ENCODE measurements at regions not wholly inside any gene's neighbourhood (a gene's known extent, or its start where the extent isn't known, plus 50 kb on each side); places are given as distances from the start of the nearest gene placed in this dataset.

DNA sequence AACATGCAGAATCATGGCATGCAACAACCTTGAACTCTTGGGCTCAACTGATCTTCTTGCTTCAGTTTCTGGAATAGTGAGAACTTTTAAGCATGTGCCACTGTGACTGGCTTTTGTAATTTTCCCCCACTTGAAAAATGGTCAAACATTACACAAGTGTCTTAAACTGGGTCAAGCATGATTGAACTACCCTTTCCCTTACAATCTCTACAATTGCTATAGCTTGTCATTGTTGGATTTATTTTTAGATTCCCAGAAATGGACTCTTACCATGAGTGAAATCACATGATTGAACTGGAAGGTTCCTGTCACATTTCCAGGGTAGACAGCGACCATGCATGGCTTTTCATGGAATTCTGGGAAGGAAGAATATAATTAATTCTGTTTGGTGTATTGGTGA is 102.2 kb upstream of the TUBA3C start:
- Histone ChIP-seq H3K4me1 (no peaks in the 10 kb centered on the region), H3K27me3 (no peaks in the 10 kb centered on the region), H3K36me3 (no peaks in the 10 kb centered on the region), H3K27ac (no peak overlapping the region), H3K4me3 (no peak overlapping the region), H3K9me3 (no peaks in the 10 kb centered on the region)
- intact Hi-C loops (cut with DNase I): no loop called here
- TF ChIP-seq POLR2A (IDR thresholded peaks at IDR 0.05) (no peak), CTCF (IDR thresholded peaks at IDR 0.05) (no peak), POLR2AphosphoS5 (IDR thresholded peaks at IDR 0.05; ENCODE audit: insufficient read depth in 1 of 2, low read depth in 1 of 2) (no peak)
- DNase-seq (ENCODE audit: extremely low spot score in 2 of 2): no peak

DNA sequence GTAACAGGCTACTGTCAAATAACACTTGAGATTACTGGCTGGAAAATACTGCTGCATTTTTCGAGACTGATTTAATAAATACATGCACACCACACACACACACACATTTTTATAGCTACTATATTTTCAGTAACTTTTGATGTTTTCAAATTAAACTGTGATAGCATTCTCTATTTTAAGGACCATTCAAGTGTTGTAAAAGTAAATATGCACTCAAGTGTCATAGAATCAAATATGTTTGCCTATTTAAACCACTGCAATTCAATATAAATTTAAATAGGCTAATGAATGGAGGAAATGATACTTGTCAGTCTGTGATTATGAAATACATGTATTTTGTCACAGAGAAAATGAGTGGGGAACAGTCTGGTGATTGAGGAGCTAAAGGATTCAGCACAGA is 86.7 kb upstream of the TUBA3C start:
- Histone ChIP-seq H3K36me3 (no peaks in the 10 kb centered on the region), H3K4me1 (no peaks in the 10 kb centered on the region), H3K27ac (no peak overlapping the region), H3K27me3 (no peaks in the 10 kb centered on the region), H3K9me3 (no peaks in the 10 kb centered on the region), H3K4me3 (no peak overlapping the region)
- intact Hi-C loops (cut with DNase I): no loop called here
- DNase-seq (ENCODE audit: extremely low spot score in 2 of 2): no peak
- TF ChIP-seq POLR2A (IDR thresholded peaks at IDR 0.05) (no peak), POLR2AphosphoS5 (IDR thresholded peaks at IDR 0.05; ENCODE audit: insufficient read depth in 1 of 2, low read depth in 1 of 2) (no peak), CTCF (IDR thresholded peaks at IDR 0.05) (no peak)

DNA sequence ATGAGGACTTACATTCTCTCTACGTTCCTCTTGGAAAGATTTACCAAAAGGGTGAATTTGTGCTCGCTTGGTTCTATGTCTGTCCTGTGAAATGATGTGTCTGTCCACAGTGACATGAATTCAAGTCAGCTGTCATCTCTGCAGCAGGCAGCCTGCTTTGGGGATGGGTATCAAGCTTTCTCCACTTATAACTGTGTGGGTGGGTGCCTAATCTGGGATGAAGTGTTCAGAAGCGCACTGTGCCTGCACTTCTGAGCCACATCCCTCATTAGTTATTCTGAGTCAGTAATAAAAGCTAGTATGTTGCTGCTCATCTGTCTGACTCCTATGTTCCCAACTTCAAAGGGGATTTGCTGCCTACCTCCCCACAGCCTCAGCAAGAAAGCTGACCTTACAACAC is 86.1 kb upstream of the TUBA3C start:
- H3K36me3 ChIP-seq: no peaks in the 10 kb centered on the region
- H3K27ac ChIP-seq: no peak overlapping the region
- no peak for DNase-seq (ENCODE audit: extremely low spot score in 2 of 2)
- TF ChIP-seq POLR2A (IDR thresholded peaks at IDR 0.05): no peak
- TF ChIP-seq CTCF (IDR thresholded peaks at IDR 0.05): no peak
- TF ChIP-seq POLR2AphosphoS5 (IDR thresholded peaks at IDR 0.05; ENCODE audit: insufficient read depth in 1 of 2, low read depth in 1 of 2): no peak
- H3K9me3 ChIP-seq: no peaks in the 10 kb centered on the region
- no peak overlapping the region for H3K4me3 ChIP-seq
- H3K4me1 ChIP-seq: no peaks in the 10 kb centered on the region
- intact Hi-C loops (cut with DNase I): no loop called here
- no peaks in the 10 kb centered on the region for H3K27me3 ChIP-seq

DNA sequence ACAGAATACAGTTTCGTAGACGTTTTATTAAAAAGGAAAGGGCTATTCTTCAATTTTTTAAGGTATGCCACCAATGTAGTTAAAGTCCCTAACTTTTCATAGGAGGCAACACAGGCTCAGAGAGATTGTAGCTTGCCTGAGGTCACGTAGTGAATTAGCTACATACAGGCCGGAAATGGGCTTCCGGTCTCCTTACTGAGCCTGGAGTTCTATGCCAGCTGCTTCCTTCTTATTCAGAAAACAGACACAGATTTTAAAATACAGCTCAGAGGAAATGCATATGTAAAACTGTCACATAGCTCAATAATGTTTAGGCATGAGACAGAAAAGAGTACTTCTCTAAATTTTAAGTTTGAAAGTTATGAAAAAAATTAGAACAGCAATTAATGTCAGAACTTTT is 85.4 kb upstream of the TUBA3C start:
- no peak for DNase-seq (ENCODE audit: extremely low spot score in 2 of 2)
- no peaks in the 10 kb centered on the region for H3K4me1 ChIP-seq
- intact Hi-C loops (cut with DNase I): no loop called here
- no peak overlapping the region for H3K27ac ChIP-seq
- no peak for TF ChIP-seq POLR2AphosphoS5 (IDR thresholded peaks at IDR 0.05; ENCODE audit: insufficient read depth in 1 of 2, low read depth in 1 of 2)
- TF ChIP-seq CTCF (IDR thresholded peaks at IDR 0.05): no peak
- no peak for TF ChIP-seq POLR2A (IDR thresholded peaks at IDR 0.05)
- H3K36me3 ChIP-seq: no peaks in the 10 kb centered on the region
- H3K4me3 ChIP-seq: no peak overlapping the region
- no peaks in the 10 kb centered on the region for H3K9me3 ChIP-seq
- no peaks in the 10 kb centered on the region for H3K27me3 ChIP-seq

GRCh38 chr13:19264711-19265110 is 83.1 kb upstream of the TUBA3C start:
- intact Hi-C loops (cut with DNase I): no loop called here
- no peak for TF ChIP-seq CTCF (IDR thresholded peaks at IDR 0.05)
- TF ChIP-seq POLR2A (IDR thresholded peaks at IDR 0.05): no peak
- no peak for TF ChIP-seq POLR2AphosphoS5 (IDR thresholded peaks at IDR 0.05; ENCODE audit: insufficient read depth in 1 of 2, low read depth in 1 of 2)
- DNase-seq (ENCODE audit: extremely low spot score in 2 of 2): no peak
- Histone ChIP-seq H3K27ac (no peak overlapping the region), H3K27me3 (no peaks in the 10 kb centered on the region), H3K4me3 (no peak overlapping the region), H3K9me3 (no peaks in the 10 kb centered on the region), H3K36me3 (no peaks in the 10 kb centered on the region), H3K4me1 (no peaks in the 10 kb centered on the region)

All from vagina (tissue), 2 donors.